C4-2B (cell line): ENCODE measurements at regions not wholly inside any gene's neighbourhood (a gene's known extent, or its start where the extent isn't known, plus 50 kb on each side); places are given as distances from the start of the nearest gene placed in this dataset.

Source experiments
- H3K27ac ChIP-seq: fragments of 450-650 bp; 2 replicates; pipeline ENCODE4 v1.5.1; 2017
- CTCF ChIP-seq: fragments of 450-650 bp; conservative IDR thresholded peaks from 2 replicates; pipeline ENCODE4 v1.5.1; 2017; ENCODE audit warnings: mild to moderate bottlenecking
- ZFX ChIP-seq: fragments of 450-650 bp; IDR thresholded peaks from 2 replicates; pipeline ENCODE4 v1.6.1; 2017

GRCh38 chr12:17342381-17342961 lies 736.5 kb upstream of the LMO3 start:
- H3K27ac ChIP-seq = no peak overlapping the region
- no peak for TF ChIP-seq CTCF
- TF ChIP-seq ZFX = no peak

GRCh38 chr12:17335487-17335886 lies 729.5 kb upstream of the LMO3 start:
- no peak overlapping the region for H3K27ac ChIP-seq
- TF ChIP-seq CTCF (no peak), ZFX (no peak)

GRCh38 chr12:17334784-17335183 lies 728.8 kb upstream of the LMO3 start:
- H3K27ac ChIP-seq = no peak overlapping the region
- TF ChIP-seq CTCF (no peak), ZFX (no peak)

GRCh38 chr12:17333287-17333686 lies 727.3 kb upstream of the LMO3 start:
- TF ChIP-seq CTCF = no peak
- TF ChIP-seq ZFX = no peak
- H3K27ac ChIP-seq = no peak overlapping the region

GRCh38 chr12:17326649-17327048 lies 720.7 kb upstream of the LMO3 start:
- H3K27ac ChIP-seq = no peak overlapping the region
- no peak for TF ChIP-seq ZFX

GRCh38 chr12:17322090-17322489 lies 716.1 kb upstream of the LMO3 start:
- TF ChIP-seq CTCF = no peak
- TF ChIP-seq ZFX = no peak
- H3K27ac ChIP-seq = no peak overlapping the region

- TF ChIP-seq ZFX (no peak), CTCF (no peak)
- no peak overlapping the region for H3K27ac ChIP-seq
Observed at GRCh38 chr12:17304503-17305347, 698.8 kb upstream of the LMO3 start.
